Ecto neural progenitor cell (in vitro differentiated cells): ENCODE measurements at regions not wholly inside any gene's neighbourhood (a gene's known extent, or its start where the extent isn't known, plus 50 kb on each side); places are given as distances from the start of the nearest gene placed in this dataset.
"Not testable (repeated sequence)": the region's sequence is repeated elsewhere in the genome, so short reads cannot be mapped to it uniquely, and the experiment has no call there.

Source experiments
- DNase-seq: peaks from one replicate; pipeline ENCODE4 v3.0.0-alpha.2; 2018; ENCODE audit warnings: low spot score

DNA sequence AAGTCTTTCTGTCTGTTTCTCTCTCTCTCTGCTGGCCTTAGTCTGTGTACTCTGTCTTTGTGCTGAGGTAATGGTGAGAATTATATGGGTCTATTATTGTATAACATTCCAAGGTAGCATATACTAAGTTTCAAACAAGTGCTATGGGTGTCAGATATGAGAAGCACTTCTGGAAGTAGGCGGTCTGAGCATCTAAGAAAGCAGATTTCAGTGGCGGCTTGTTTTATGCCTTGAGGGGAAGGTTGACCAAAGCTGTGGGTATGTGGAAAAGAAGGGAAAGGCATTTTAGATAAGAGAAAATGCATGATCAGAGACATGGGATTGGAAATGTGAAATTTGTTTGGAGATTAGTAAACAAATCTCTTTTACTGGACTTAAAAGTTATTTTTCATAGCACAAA is 348.5 kb downstream of the RFC3 start:
- no peak for DNase-seq

DNA sequence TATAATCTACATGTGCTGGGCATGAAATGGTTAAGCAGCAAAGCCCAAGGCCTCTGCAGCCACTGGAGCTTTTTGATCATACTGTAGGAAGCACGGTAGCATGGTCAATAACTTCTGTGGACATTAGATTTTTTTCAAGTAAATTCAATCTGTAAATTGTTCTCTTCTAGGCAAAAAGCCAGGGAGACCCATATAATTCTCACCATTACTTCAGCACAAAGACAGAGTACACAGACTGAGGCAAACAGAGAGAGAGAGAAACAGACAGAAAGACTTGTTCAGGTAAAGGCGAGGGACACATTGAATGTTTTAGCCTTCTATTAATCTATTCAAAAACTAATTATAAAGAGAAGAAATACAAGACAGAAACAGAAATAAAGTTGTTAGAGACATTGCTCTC is 349.4 kb downstream of the RFC3 start:
- no peak for DNase-seq

GRCh38 chr13:34172048-34172447 is 354.1 kb downstream of the RFC3 start:
- DNase-seq: no peak

DNA sequence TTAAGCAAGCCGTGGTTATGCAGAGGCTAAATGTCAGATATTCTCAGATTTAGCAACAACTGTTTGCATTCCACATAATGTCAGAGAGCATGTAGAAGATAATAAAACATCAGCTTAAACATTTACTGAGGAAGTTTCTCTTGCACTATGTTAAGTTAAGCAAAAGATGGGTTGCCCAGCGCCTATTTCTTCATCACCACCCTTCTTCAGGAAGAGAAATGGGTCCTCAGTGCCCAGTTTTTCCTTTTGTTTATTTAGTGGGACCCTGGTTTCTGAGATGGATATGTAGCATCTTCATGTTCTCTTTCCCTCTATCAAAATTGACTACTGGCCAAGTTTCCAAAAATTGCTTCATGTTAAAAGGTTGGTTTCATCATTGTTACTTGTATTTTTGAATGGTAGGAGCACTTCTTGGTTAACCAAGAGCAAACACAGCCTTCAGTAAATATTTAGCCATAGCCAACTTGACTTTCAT is 356.8 kb downstream of the RFC3 start:
- no peak for DNase-seq

DNA sequence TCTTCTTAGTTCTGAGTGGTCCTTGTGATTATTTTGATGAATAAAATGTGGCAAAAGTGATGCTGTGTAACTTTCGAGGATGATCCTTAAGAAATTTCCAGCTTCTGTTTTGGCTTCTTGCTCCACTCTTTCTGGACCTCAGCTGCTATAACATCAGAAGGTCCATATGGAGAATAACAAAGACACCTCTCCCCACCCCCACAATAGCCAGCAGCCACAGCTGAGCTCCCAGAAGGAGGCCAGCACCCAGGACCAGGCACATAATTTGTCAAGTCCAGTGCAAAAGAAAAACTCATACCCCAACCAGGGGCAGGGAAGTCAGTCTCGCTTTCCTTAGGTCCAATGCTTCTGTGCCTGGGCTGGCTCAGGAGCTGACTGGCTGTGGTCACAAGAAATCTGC is 357.6 kb downstream of the RFC3 start:
- no peak for DNase-seq

GRCh38 chr13:34176633-34177032 is 358.7 kb downstream of the RFC3 start:
- no peak for DNase-seq

DNA sequence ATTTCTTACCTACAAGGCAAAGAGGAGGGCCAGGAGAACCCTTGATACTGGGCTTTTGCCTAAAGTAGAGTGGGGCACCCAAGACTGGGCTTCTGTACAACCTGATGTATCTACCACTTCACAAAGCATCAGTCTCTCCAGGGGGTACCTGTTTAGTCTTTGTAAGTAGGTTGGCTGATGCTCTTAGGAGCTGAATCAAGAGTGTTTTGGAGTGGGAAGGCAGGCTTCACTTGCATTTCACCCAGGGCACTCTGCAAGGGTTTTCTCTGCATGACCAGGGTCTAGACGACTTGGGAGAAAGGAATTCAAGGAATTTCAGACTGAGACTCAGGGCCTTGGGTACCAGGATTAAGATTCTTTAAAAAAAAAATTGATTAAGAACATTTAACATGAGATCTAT is 361.5 kb downstream of the RFC3 start:
- no peak for DNase-seq

GRCh38 chr13:34179927-34180326 is 362.0 kb downstream of the RFC3 start:
- DNase-seq: no peak

- DNase-seq: not testable (repeated sequence)
Observed at GRCh38 chr13:34181256-34181655, 363.3 kb downstream of the RFC3 start.

- no peak for DNase-seq
Observed at GRCh38 chr13:34189946-34190345, 372.0 kb downstream of the RFC3 start.

- no peak for DNase-seq
Observed at GRCh38 chr13:34201050-34201913, 383.3 kb downstream of the RFC3 start.

- DNase-seq: no peak
Observed at GRCh38 chr13:34207334-34207733, 389.4 kb downstream of the RFC3 start.

GRCh38 chr13:34207872-34208271 is 389.9 kb downstream of the RFC3 start:
- DNase-seq: no peak

DNA sequence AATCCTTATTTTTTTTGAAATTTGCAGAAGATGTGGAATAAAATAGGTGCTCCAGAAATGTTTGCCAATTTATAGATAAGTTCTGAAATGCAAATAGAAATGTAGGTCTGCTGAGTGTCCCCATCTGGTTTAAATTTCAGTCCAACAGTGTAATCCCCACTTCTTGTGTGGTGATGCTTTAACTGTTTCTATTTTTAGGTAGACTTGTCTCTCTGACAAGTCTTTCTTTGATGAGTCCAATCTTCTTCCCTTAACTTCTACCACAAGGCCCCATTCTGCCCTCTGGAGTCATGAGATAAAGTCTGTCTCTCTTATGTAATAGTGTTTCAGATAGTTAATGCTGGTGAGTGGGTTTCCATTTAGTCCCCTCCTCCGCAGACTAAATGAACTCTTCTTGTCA is 390.4 kb downstream of the RFC3 start:
- DNase-seq: no peak

DNA sequence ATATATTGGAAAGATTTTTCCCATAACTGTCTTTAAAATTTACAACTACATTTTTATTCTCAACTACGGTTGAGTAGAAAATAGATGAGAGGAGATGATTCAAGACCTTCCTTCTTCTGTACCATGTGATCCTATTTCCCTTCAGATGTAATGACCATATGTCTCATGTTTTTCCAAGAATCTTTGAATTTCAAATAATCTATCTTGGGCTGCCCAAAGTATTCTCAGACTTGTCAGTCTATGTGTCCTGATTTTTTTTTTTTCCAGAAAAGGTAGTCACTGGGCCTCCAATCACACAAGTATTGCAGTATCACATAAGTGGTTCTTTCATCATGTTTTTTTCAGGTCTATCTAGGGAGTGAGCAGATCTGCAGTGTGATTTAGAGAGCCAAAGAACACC is 392.4 kb downstream of the RFC3 start:
- DNase-seq: no peak

DNA sequence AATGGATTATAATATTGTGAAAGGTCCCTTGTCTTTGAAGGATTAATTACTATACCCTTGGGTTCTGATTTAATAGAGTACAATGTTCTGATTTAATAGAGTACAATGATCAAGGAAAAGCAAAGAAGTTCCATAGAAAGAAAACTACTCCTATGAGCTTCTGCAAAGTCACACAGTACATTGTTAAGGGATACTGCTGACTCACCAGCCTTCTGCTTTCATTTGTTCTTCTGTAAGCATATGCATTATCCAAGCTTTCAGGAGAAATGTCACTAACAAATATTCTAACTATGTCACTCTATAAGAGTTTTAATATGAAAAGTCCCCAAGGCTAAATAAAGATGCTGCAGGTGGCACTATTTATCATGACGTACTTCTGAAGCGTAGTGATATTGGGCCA is 396.7 kb downstream of the RFC3 start:
- no peak for DNase-seq

DNA sequence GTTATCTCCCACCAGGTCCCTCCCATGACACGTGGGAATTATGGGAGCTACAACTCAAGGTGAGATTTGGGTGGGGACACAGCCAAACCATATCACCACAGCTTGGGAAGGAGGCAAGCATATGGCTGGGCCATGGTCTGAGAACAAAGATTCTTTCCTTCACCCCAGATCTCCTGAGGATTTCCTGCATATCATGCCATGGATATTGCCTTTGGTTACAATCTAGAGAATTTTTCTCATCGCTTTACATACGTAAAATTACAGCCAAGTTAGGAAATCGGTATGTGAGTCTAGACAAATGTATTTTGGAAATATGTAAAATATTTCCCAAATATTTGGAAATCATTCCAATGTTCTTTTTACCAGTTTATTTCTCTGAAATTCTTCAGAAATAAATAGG is 398.3 kb downstream of the RFC3 start:
- no peak for DNase-seq

DNA sequence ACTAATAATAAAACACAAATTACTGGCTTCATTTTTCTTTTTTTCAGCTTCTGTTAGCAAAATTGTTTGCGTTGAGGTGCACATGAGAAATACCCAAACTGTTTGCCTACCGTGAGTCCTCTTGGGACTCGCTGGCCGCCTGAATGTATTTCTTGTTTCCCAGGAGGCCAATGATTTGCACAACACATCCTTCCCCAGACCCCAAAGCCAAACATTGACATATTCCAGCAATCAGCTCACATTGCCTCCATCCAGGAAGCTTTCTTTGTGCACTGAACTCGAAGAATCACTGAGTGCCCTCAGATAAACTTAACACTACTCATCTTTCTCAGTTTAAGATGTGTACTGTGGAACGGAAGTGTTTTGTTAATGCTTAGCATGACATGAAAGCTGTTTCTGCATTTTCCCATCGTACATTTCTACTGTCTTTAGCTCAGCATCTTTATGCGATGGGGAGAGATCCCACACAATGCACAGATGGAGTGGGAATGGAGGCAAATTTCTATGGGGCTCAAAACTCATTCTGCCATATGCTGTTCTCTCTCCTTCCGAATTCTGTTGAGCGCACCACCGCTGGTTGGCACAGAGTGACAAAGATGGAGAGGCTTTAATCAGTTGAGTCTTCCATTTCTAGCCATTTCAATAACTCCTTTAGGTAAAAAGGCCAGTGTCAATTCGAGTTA is 399.5 kb downstream of the RFC3 start:
- DNase-seq: no peak

DNA sequence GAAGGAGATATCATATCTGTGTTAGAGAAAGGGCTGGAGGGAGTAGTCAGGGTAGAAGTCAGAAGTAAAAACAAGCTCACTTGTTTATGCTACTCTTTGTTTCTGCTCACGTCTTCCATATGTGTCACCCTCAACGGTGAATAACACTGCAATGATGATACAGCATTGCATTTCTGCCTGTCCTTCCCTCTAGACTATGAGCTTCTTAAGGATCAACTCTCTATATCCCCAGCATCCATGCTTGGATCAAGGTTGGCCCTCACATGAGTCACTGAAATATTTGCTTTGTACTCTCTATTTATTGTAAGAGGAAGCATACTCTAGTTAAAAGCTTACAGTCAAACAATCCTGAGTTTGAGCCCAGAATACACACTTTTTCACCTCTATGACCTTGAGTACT is 406.0 kb downstream of the RFC3 start:
- DNase-seq: no peak

- DNase-seq: no peak
Observed at GRCh38 chr13:34224877-34225276, 406.9 kb downstream of the RFC3 start.

GRCh38 chr13:34230271-34230670 is 412.3 kb downstream of the RFC3 start:
- DNase-seq: no peak

GRCh38 chr13:34241332-34241731 is 423.4 kb downstream of the RFC3 start:
- DNase-seq: no peak

- no peak for DNase-seq
Observed at GRCh38 chr13:34243403-34243802, 425.5 kb downstream of the RFC3 start.

- DNase-seq: no peak
Observed at GRCh38 chr13:34246511-34246910, 428.6 kb downstream of the RFC3 start.
